ENCODE measurements at regions not wholly inside any gene's neighbourhood (a gene's known extent, or its start where the extent isn't known, plus 50 kb on each side); places are given as distances from the start of the nearest gene placed in this dataset.

DNA sequence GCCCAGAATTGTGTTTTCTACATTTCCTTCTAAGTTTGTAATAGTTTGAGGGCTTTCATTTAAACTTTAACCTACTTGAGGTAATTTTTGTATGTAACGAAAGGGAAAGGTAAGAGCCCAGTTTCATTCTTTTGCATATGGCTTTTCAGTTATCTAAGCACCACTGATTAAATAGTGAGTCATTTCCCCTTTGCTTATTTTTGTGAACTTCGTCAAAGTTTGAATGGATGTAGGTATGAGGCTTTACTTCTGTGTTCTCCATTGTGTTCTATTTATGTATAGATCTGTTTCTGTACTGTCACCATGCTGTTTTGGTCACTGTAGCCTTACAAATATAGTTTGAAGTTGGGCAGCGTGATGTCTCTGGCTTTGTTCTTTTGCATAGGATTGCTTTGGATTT, 944.8 kb upstream of the CNTNAP5 start:
- Histone ChIP-seq H3K14ac (ENCODE audit: low read length) (no peak overlapping the region), H3K36me3 (replicated peaks in 1 of 2; ENCODE audit: control insufficient read depth in 2 of 2, insufficient read depth in 2 of 2, low read length in 2 of 2) (no peaks in the 10 kb centered on the region), H3K4me1 (ENCODE audit: control insufficient read depth in 2 of 2, insufficient read depth in 1 of 2, low read depth in 1 of 2, low read length in 2 of 2) (peaks cover 0 to 4% of the 10 kb centered on the region in 2 donors), H2BK5ac (ENCODE audit: low read length) (no peak overlapping the region), H3K9me3 (replicated peaks in 1 of 2; ENCODE audit: control insufficient read depth in 2 of 2, insufficient read depth in 1 of 2, low read depth in 1 of 2, low read length in 2 of 2) (peaks cover 2 to 3% of the 10 kb centered on the region in 2 donors), H3K4ac (ENCODE audit: low read length) (no peak overlapping the region), H3K18ac (ENCODE audit: low read length) (no peak overlapping the region), H3K27ac (replicated peaks; ENCODE audit: low read length) (no peak overlapping the region), H2BK120ac (ENCODE audit: low read depth, low read length) (no peak overlapping the region), H2BK12ac (ENCODE audit: low read length) (no peak overlapping the region), H3K9ac (ENCODE audit: low read depth, low read length, poor library complexity) (no peak overlapping the region), H4K91ac (ENCODE audit: low read depth, low read length, poor library complexity) (no peak overlapping the region), H3K27me3 (ENCODE audit: control insufficient read depth in 3 of 3, insufficient read depth in 3 of 3, low read depth in 1 of 3, low read length in 3 of 3) (no peaks in the 10 kb centered on the region), H4K8ac (ENCODE audit: low read depth, low read length) (no peak overlapping the region), H2BK15ac (ENCODE audit: low read length) (no peak overlapping the region), H2AK5ac (ENCODE audit: low read depth, low read length) (no peak overlapping the region), H3K23ac (ENCODE audit: low read depth, low read length, poor library complexity) (no peak overlapping the region), H3K4me3 (ENCODE audit: low read length in 2 of 2) (no peak overlapping the region), H3K79me1 (ENCODE audit: low read depth, low read length) (no peaks in the 10 kb centered on the region), H2AFZ (ENCODE audit: low read length) (no peak overlapping the region), H3K4me2 (ENCODE audit: insufficient read depth, low read length, poor library complexity, severe bottlenecking) (no peak overlapping the region)
- DNase-seq (ENCODE audit: low spot score), result no peak
- WGBS, 2 donors (ENCODE audit: extremely low coverage in 2 of 2, insufficient read length in 2 of 2, insufficient replicate concordance in 1 of 2), result no CpG with 5 or more reads among the region's 3 CpGs

DNA sequence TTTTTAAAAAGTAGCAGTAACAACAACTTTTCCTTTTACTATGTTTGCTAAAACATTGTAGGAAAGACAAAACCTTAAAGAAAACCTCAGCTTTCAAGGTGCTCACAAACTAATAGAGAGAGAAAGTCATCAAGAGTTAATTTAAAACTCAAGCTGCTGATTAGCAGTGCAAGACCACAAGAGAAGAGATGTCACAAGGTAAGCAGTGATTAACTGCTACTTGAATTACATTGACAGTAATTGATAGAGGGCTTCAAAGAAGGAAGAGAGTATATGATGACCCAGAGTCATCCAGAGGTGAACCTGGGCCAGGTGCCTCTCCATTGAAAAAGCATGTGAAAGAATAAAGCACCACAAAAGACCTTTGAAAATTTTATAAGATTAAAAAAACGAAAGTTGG, 939.6 kb upstream of the CNTNAP5 start:
- Histone ChIP-seq H2BK12ac (ENCODE audit: low read length) (no peak overlapping the region), H3K4ac (ENCODE audit: low read length) (no peak overlapping the region), H4K91ac (ENCODE audit: low read depth, low read length, poor library complexity) (no peak overlapping the region), H3K27me3 (ENCODE audit: control insufficient read depth in 3 of 3, insufficient read depth in 3 of 3, low read depth in 1 of 3, low read length in 3 of 3) (no peaks in the 10 kb centered on the region), H3K14ac (ENCODE audit: low read length) (no peak overlapping the region), H3K4me2 (ENCODE audit: insufficient read depth, low read length, poor library complexity, severe bottlenecking) (no peak overlapping the region), H2BK5ac (ENCODE audit: low read length) (no peak overlapping the region), H2AFZ (ENCODE audit: low read length) (no peak overlapping the region), H4K8ac (ENCODE audit: low read depth, low read length) (no peak overlapping the region), H3K79me1 (ENCODE audit: low read depth, low read length) (no peaks in the 10 kb centered on the region), H3K4me3 (ENCODE audit: low read length in 2 of 2) (no peak overlapping the region), H3K36me3 (replicated peaks in 1 of 2; ENCODE audit: control insufficient read depth in 2 of 2, insufficient read depth in 2 of 2, low read length in 2 of 2) (no peaks in the 10 kb centered on the region), H3K18ac (ENCODE audit: low read length) (no peak overlapping the region), H3K27ac (replicated peaks; ENCODE audit: low read length) (no peak overlapping the region), H3K9ac (ENCODE audit: low read depth, low read length, poor library complexity) (no peak overlapping the region), H2BK120ac (ENCODE audit: low read depth, low read length) (no peak overlapping the region), H3K9me3 (replicated peaks in 1 of 2; ENCODE audit: control insufficient read depth in 2 of 2, insufficient read depth in 1 of 2, low read depth in 1 of 2, low read length in 2 of 2) (peaks cover 0 to 3% of the 10 kb centered on the region in 2 donors), H2AK5ac (ENCODE audit: low read depth, low read length) (no peak overlapping the region), H3K23ac (ENCODE audit: low read depth, low read length, poor library complexity) (no peak overlapping the region), H2BK15ac (ENCODE audit: low read length) (no peak overlapping the region), H3K4me1 (ENCODE audit: control insufficient read depth in 2 of 2, insufficient read depth in 1 of 2, low read depth in 1 of 2, low read length in 2 of 2) (peaks cover 0 to 4% of the 10 kb centered on the region in 2 donors)
- WGBS, 2 donors (ENCODE audit: extremely low coverage in 2 of 2, insufficient read length in 2 of 2, insufficient replicate concordance in 1 of 2), result no CpG with 5 or more reads among the region's 1 CpG
- DNase-seq (ENCODE audit: low spot score), result no peak

DNA sequence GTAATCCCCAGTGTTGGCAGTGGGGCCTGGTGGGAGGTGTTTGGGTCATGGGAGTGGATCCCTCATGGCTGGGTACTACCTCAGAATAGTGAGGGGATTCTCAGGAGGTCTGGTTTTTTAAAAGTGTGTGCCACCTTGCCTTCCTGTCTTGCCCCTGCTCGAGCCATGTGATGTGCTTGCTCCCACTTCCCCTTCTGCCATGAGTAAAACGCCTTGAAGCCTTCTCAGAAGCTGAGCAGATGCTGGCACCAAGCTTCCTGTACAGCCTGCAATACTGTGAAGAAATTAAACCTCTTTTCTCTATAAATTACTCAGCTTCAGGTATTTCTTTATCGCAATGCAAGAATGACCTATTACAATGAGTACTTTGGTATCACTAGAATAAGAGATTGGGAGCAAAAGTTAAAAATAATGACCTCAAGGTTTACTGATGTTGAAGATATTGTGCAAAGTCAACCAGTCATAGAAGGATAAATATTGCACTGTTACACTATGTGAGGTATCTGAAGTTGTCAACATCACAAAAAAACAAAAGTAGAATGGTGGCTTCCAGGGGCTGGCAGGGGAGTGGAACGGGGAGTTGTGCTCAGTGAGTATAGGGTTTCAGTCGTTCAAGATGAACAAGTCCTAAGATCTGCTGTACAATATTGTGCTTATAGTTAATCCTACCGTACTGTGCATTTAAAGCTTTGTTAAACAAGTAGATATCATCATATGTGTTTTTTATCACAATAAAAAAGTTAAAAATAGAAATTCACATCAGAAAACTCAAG, 938.3 kb upstream of the CNTNAP5 start:
- Histone ChIP-seq H2BK5ac (ENCODE audit: low read length) (no peak overlapping the region), H3K27me3 (ENCODE audit: control insufficient read depth in 3 of 3, insufficient read depth in 3 of 3, low read depth in 1 of 3, low read length in 3 of 3) (no peaks in the 10 kb centered on the region), H3K9ac (ENCODE audit: low read depth, low read length, poor library complexity) (no peak overlapping the region), H3K23ac (ENCODE audit: low read depth, low read length, poor library complexity) (no peak overlapping the region), H2BK120ac (ENCODE audit: low read depth, low read length) (no peak overlapping the region), H4K8ac (ENCODE audit: low read depth, low read length) (no peak overlapping the region), H3K4me2 (ENCODE audit: insufficient read depth, low read length, poor library complexity, severe bottlenecking) (no peak overlapping the region), H2BK15ac (ENCODE audit: low read length) (no peak overlapping the region), H2BK12ac (ENCODE audit: low read length) (no peak overlapping the region), H3K27ac (replicated peaks; ENCODE audit: low read length) (no peak overlapping the region), H2AFZ (ENCODE audit: low read length) (no peak overlapping the region), H3K9me3 (replicated peaks in 1 of 2; ENCODE audit: control insufficient read depth in 2 of 2, insufficient read depth in 1 of 2, low read depth in 1 of 2, low read length in 2 of 2) (no peaks in the 10 kb centered on the region), H2AK5ac (ENCODE audit: low read depth, low read length) (no peak overlapping the region), H3K4me3 (ENCODE audit: low read length in 2 of 2) (no peak overlapping the region), H3K79me1 (ENCODE audit: low read depth, low read length) (no peaks in the 10 kb centered on the region), H4K91ac (ENCODE audit: low read depth, low read length, poor library complexity) (no peak overlapping the region), H3K14ac (ENCODE audit: low read length) (no peak overlapping the region), H3K4ac (ENCODE audit: low read length) (no peak overlapping the region), H3K4me1 (ENCODE audit: control insufficient read depth in 2 of 2, insufficient read depth in 1 of 2, low read depth in 1 of 2, low read length in 2 of 2) (no peaks in the 10 kb centered on the region), H3K36me3 (replicated peaks in 1 of 2; ENCODE audit: control insufficient read depth in 2 of 2, insufficient read depth in 2 of 2, low read length in 2 of 2) (no peaks in the 10 kb centered on the region), H3K18ac (ENCODE audit: low read length) (no peak overlapping the region)
- WGBS, 2 donors (ENCODE audit: extremely low coverage in 2 of 2, insufficient read length in 2 of 2, insufficient replicate concordance in 1 of 2), result no CpG with 5 or more reads among the region's 6 CpGs
- no peak for DNase-seq (ENCODE audit: low spot score)

DNA sequence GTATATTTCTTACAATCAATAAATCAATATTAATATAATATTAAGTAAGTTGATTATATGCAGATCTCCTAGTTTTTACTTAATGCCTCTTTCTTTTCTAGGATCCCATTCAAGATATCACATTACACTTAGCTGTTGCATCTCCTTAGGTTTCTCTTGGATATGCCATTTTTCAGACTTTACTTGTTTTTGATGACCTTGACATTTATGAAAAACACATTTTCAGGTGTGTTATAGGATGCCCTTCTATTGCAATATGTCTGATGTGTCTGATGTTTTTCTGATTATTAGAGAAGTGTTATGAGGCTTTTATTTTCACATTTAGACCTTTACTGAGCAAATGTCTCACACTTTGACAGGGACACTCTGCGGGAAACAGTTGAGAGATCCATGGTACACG, 933.6 kb upstream of the CNTNAP5 start:
- Histone ChIP-seq H3K4me1 (ENCODE audit: control insufficient read depth in 2 of 2, insufficient read depth in 1 of 2, low read depth in 1 of 2, low read length in 2 of 2) (peaks cover 0 to 2% of the 10 kb centered on the region in 2 donors), H3K27me3 (ENCODE audit: control insufficient read depth in 3 of 3, insufficient read depth in 3 of 3, low read depth in 1 of 3, low read length in 3 of 3) (no peaks in the 10 kb centered on the region), H3K4me3 (ENCODE audit: low read length in 2 of 2) (no peak overlapping the region), H3K14ac (ENCODE audit: low read length) (no peak overlapping the region), H3K79me1 (ENCODE audit: low read depth, low read length) (no peaks in the 10 kb centered on the region), H3K23ac (ENCODE audit: low read depth, low read length, poor library complexity) (no peak overlapping the region), H3K9ac (ENCODE audit: low read depth, low read length, poor library complexity) (no peak overlapping the region), H2BK15ac (ENCODE audit: low read length) (no peak overlapping the region), H2BK12ac (ENCODE audit: low read length) (no peak overlapping the region), H4K8ac (ENCODE audit: low read depth, low read length) (no peak overlapping the region), H3K36me3 (replicated peaks in 1 of 2; ENCODE audit: control insufficient read depth in 2 of 2, insufficient read depth in 2 of 2, low read length in 2 of 2) (no peaks in the 10 kb centered on the region), H4K91ac (ENCODE audit: low read depth, low read length, poor library complexity) (no peak overlapping the region), H2AK5ac (ENCODE audit: low read depth, low read length) (no peak overlapping the region), H3K18ac (ENCODE audit: low read length) (no peak overlapping the region), H2AFZ (ENCODE audit: low read length) (no peak overlapping the region), H2BK5ac (ENCODE audit: low read length) (no peak overlapping the region), H3K9me3 (replicated peaks in 1 of 2; ENCODE audit: control insufficient read depth in 2 of 2, insufficient read depth in 1 of 2, low read depth in 1 of 2, low read length in 2 of 2) (no peaks in the 10 kb centered on the region), H2BK120ac (ENCODE audit: low read depth, low read length) (no peak overlapping the region), H3K4me2 (ENCODE audit: insufficient read depth, low read length, poor library complexity, severe bottlenecking) (no peak overlapping the region), H3K27ac (replicated peaks; ENCODE audit: low read length) (no peak overlapping the region), H3K4ac (ENCODE audit: low read length) (no peak overlapping the region)
- DNase-seq (ENCODE audit: low spot score), result no peak
- WGBS, 2 donors (ENCODE audit: extremely low coverage in 2 of 2, insufficient read length in 2 of 2, insufficient replicate concordance in 1 of 2), result no CpG with 5 or more reads among the region's 2 CpGs

Data from neuronal stem cell (in vitro differentiated cells).